ENCODE measurements at regions not wholly inside any gene's neighbourhood (a gene's known extent, or its start where the extent isn't known, plus 50 kb on each side); places are given as distances from the start of the nearest gene placed in this dataset.

DNA sequence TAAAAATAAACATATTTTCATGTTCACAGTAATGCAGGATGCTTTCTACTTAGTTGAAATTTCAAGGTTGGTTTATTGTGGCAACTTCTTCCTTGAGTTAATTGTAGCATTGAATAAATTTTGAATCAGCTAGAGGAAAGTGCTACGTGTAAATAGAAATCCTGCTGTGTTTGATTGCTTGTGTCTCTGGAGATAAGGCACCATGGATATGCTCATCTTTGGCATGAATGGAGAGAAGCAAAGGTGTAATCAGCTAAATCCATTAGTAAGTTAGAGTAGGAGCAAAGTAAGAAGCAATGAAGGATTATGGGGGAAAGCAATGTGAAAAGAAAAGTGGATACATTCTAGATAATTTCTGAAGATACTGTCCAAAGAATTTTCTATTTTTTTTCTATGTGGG lies 331.1 kb downstream of the PTPRC start:
- POLR2A ChIA-PET, result no interaction called here
- CTCF ChIA-PET, result no interaction called here
- no peaks in the 10 kb centered on the region for H3K9me3 ChIP-seq (ENCODE audit: control insufficient read depth, insufficient read depth, low read depth, low read length)
- H3K4me1 ChIP-seq (ENCODE audit: control insufficient read depth, insufficient read depth, low read length), result no peaks in the 10 kb centered on the region
- TF ChIP-seq, protein P1, sequence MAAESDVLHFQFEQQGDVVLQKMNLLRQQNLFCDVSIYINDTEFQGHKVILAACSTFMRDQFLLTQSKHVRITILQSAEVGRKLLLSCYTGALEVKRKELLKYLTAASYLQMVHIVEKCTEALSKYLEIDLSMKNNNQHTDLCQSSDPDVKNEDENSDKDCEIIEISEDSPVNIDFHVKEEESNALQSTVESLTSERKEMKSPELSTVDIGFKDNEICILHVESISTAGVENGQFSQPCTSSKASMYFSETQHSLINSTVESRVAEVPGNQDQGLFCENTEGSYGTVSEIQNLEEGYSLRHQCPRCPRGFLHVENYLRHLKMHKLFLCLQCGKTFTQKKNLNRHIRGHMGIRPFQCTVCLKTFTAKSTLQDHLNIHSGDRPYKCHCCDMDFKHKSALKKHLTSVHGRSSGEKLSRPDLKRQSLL (tag by site-specific recombination; IDR thresholded peaks at IDR 0.05), result no peak
- no peak for TF ChIP-seq ZNF670 (tag by site-specific recombination; IDR thresholded peaks at IDR 0.05; ENCODE audit: low read depth)
- no peak for TF ChIP-seq ZNF311 (tag by site-specific recombination; IDR thresholded peaks at IDR 0.05; ENCODE audit: borderline replicate concordance)
- TF ChIP-seq TRIM28 (IDR thresholded peaks at IDR 0.05; ENCODE audit: borderline replicate concordance, low read length), result no peak
- TF ChIP-seq SETDB1 (IDR thresholded peaks at IDR 0.05; ENCODE audit: insufficient read length, low read length), result no peak
- TF ChIP-seq, protein P2, sequence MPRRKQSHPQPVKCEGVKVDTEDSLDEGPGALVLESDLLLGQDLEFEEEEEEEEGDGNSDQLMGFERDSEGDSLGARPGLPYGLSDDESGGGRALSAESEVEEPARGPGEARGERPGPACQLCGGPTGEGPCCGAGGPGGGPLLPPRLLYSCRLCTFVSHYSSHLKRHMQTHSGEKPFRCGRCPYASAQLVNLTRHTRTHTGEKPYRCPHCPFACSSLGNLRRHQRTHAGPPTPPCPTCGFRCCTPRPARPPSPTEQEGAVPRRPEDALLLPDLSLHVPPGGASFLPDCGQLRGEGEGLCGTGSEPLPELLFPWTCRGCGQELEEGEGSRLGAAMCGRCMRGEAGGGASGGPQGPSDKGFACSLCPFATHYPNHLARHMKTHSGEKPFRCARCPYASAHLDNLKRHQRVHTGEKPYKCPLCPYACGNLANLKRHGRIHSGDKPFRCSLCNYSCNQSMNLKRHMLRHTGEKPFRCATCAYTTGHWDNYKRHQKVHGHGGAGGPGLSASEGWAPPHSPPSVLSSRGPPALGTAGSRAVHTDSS (tag by site-specific recombination; IDR thresholded peaks at IDR 0.05), result no peak
- TF ChIP-seq ZNF416 (tag by site-specific recombination; IDR thresholded peaks at IDR 0.05), result no peak
- TF ChIP-seq ZNF184 (tag by site-specific recombination; IDR thresholded peaks at IDR 0.05), result no peak
- no peak for TF ChIP-seq ZNF350 (tag by site-specific recombination; IDR thresholded peaks at IDR 0.05)
- no peak overlapping the region for H3K4me3 ChIP-seq (ENCODE audit: low read depth, low read length)
- H3K27ac ChIP-seq (ENCODE audit: extremely low read depth, low read depth, low read length), result no peak overlapping the region
- no peaks in the 10 kb centered on the region for H3K36me3 ChIP-seq (ENCODE audit: control insufficient read depth in 2 of 2, insufficient read depth in 1 of 2, low read length in 2 of 2)

DNA sequence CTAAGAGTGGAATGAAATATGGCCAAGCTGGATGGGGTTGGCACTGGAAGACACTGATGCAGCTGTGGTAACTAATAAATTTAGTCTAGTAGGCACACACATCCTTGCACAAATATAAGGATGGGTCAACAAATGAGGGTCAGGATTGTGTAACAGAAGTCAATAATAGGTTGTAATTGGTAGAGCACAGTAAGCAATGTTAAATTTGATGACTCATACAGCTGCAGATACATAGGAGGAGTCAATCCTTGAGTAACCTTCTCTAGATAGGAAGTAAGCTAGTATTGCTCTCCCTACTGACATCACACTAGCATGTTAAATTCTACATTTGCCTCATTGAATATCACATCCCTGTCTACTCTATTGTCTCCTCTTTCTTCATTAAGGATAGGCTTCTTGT lies 332.1 kb downstream of the PTPRC start:
- Histone ChIP-seq H3K4me1 (ENCODE audit: control insufficient read depth, insufficient read depth, low read length) (no peaks in the 10 kb centered on the region), H3K4me3 (ENCODE audit: low read depth, low read length) (no peak overlapping the region), H3K9me3 (ENCODE audit: control insufficient read depth, insufficient read depth, low read depth, low read length) (no peaks in the 10 kb centered on the region), H3K27ac (ENCODE audit: extremely low read depth, low read depth, low read length) (no peak overlapping the region), H3K36me3 (ENCODE audit: control insufficient read depth in 2 of 2, insufficient read depth in 1 of 2, low read length in 2 of 2) (no peaks in the 10 kb centered on the region)
- ChIA-PET CTCF (no interaction called here), POLR2A (no interaction called here)
- 0 out of 2 replicates have a peak, but pooled peaks have one; percentile 48 for TF ChIP-seq ZBTB21 (tag by site-specific recombination; IDR thresholded peaks at IDR 0.05)
- no peak for TF ChIP-seq ZNF544 (tag by site-specific recombination; IDR thresholded peaks at IDR 0.05)
- peak; percentile 63 for TF ChIP-seq SP7 (tag by site-specific recombination; IDR thresholded peaks at IDR 0.05)
- TF ChIP-seq ZNF350 (tag by site-specific recombination; IDR thresholded peaks at IDR 0.05), result no peak
- TF ChIP-seq OSR2 (tag by site-specific recombination; IDR thresholded peaks at IDR 0.05), result 0 out of 2 replicates have a peak, but pooled peaks have one; percentile 24

DNA sequence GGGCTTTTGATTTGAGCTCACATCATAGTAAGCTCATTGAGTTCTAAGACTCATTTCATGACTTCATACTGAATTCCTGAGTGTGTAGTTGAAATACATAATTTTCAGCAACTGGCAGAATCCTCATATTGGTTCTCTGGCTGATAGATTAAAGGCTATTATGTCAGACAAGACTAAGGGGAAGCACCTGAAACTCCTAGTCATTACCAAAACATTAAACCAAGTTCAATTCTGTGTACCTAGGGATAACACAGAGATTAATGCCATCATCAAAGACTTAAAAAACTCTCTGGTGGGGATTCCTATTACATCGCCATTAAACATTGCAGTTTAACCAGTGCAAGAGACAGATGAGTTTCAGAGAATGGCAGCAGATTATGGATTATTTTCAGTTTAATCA lies 339.1 kb downstream of the PTPRC start:
- Histone ChIP-seq H3K4me3 (ENCODE audit: low read depth, low read length) (no peak overlapping the region), H3K4me1 (ENCODE audit: control insufficient read depth, insufficient read depth, low read length) (no peaks in the 10 kb centered on the region), H3K36me3 (ENCODE audit: control insufficient read depth in 2 of 2, insufficient read depth in 1 of 2, low read length in 2 of 2) (no peaks in the 10 kb centered on the region), H3K27ac (ENCODE audit: extremely low read depth, low read depth, low read length) (no peak overlapping the region), H3K9me3 (ENCODE audit: control insufficient read depth, insufficient read depth, low read depth, low read length) (no peaks in the 10 kb centered on the region)
- CTCF ChIA-PET, result no interaction called here
- TF ChIP-seq ZNF140 (tag by site-specific recombination; IDR thresholded peaks at IDR 0.05), result no peak
- no peak for TF ChIP-seq ZNF202 (tag by site-specific recombination; IDR thresholded peaks at IDR 0.05; ENCODE audit: borderline replicate concordance)
- TF ChIP-seq, protein P3, sequence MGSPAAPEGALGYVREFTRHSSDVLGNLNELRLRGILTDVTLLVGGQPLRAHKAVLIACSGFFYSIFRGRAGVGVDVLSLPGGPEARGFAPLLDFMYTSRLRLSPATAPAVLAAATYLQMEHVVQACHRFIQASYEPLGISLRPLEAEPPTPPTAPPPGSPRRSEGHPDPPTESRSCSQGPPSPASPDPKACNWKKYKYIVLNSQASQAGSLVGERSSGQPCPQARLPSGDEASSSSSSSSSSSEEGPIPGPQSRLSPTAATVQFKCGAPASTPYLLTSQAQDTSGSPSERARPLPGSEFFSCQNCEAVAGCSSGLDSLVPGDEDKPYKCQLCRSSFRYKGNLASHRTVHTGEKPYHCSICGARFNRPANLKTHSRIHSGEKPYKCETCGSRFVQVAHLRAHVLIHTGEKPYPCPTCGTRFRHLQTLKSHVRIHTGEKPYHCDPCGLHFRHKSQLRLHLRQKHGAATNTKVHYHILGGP (tag by site-specific recombination; IDR thresholded peaks at IDR 0.05), result no peak
- TF ChIP-seq KLF8 (tag by site-specific recombination; IDR thresholded peaks at IDR 0.05), result no peak
- POLR2A ChIA-PET, result no interaction called here

Measured in HEK293 (cell line).